GM21723 (cell line): ENCODE measurements at regions not wholly inside any gene's neighbourhood (a gene's known extent, or its start where the extent isn't known, plus 50 kb on each side); places are given as distances from the start of the nearest gene placed in this dataset.

Experiments
- ATAC-seq: cut with Tn5 transposase; IDR thresholded peaks from one replicate; pipeline ENCODE4 v1.9.1; 2021; ENCODE audit warnings: mild to moderate bottlenecking, moderate library complexity; ENCODE audit not compliant: unreplicated experiment

DNA sequence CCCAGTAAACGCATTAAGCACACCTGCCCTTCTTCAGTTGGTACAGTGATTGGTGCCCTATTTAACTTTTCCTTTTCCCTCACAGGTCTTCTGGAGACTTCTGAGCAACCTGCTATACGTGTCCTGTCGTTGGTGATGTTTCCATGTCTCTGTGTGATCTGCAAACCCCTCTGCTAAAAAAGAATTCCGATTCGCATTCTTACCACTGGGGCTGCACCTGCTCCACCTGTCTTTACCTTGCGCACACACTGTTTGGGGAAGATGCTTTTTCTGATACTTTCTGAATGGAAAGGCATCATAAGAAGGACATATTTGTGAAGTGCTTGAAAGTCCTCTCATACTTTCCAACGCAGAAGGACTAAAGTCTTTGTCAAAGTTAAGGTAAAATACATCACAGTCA, 323.9 kb upstream of the SOX11 start:
- ATAC-seq, result no peak

DNA sequence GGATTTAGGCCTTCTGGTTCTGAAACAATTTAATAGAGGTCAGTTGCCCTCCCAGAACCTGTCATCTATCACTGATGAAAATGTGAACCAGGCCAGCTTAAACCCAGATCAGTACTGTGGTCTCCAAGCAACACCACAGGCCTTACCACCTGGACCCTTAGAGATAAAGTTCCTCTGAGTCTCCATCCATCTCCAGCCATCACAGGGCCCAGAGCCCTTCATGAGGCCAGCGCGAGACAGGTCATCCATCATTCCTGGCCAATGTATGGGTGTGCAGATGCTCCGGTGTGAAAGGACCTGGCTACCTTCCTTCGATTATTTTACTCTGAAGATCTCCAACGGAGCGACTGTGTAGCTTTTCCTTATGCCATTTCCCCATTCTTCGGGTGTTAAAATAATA, 322.7 kb upstream of the SOX11 start:
- no peak for ATAC-seq

DNA sequence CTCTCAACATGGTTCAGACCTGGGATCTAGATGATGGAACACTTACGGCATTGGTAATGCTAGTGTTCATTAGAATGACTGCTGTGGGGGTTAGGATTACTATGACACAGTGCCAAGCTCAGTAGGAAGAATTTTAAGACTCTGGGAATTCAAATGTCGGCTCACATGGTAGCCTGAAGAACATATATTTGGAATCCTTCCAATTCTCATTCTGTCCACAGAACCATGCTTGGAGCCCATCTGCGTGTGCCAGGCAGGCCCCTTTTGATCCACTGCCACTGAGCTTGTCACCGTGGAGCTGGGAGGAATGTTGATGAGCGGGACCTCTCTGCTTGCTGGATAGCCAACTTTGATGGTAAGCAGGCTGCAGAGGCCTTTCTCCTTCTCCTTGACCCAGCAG, 322.0 kb upstream of the SOX11 start:
- no peak for ATAC-seq

- no peak for ATAC-seq
Measured at GRCh38 chr2:5372141-5372540, 320.0 kb upstream of the SOX11 start.

DNA sequence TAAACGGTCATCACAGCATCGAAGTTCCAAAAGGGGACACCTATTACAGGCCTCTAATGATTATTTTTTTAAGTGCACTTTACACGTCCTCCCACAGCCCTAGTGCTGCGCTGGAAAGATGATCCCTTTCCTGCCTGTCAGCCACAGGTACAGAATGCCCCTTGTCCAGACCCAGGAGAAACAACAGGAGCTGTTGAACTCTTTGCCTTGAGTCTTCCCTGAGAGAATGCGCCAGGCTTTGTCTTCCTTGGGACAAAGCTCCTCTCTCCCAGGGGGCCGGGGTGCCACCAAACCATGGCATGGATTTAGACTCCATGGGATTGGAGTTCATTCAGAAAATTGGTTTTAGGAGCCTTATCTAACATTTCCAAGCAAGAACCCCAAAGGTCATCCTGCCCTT, 319.0 kb upstream of the SOX11 start:
- no peak for ATAC-seq

DNA sequence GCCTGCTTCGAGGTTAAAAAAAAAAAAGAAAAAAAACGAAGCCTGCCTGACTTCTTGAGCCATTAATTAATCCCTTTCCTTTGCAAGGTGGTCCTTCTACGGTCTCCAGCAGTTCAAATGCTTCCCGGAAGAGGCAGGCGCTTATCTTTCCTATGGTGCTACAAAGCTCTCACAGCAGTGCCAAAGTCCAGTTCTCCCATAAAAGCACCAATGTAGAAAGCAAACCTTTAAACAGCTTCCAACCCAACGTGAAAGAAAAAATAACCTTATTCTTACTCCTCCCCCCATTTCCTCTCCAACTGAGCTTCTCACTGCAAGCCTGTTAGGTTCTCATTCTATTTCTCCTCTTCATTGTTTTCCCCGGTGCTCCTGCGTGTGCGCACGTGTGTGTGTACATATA, 317.4 kb upstream of the SOX11 start:
- no peak for ATAC-seq

GRCh38 chr2:5377323-5377722, 314.9 kb upstream of the SOX11 start:
- no peak for ATAC-seq

DNA sequence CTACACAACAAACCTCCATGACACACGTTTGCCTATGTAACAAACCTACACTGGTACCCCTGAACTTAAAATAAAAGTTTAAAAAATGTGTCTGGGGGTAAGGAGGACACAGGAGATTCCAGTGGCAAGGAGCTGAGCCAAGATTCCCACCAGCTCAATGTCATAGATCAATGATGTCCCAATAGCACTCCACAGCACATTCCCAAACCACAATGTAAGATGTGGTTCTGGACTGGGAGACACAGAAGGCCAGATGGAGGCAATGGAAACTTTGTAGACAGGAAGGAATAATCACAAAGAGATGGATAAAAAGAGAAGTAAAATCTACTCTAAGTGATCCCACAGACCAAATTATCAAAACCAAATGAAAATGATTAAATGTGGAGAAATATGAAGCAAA, 312.4 kb upstream of the SOX11 start:
- no peak for ATAC-seq

GRCh38 chr2:5385596-5385995, 306.6 kb upstream of the SOX11 start:
- no peak for ATAC-seq

DNA sequence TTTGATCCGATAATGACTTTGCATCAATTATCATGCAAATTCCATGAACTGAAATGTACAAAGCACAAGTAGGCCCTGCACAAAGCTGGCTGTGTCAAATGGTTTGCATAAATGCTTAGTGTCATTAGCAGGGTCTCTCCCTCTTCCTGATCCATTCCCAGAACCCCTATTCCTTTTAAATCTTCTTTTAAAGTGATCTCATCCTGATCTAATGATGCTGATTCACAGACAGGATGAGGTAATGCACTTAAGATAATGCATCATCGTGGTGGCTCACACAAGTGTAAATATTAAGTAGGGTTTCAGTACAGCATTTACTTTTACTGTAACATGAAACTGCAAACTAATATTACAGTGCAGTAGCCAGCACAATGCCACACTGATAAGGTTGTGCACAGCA, 304.8 kb upstream of the SOX11 start:
- no peak for ATAC-seq

GRCh38 chr2:5389740-5390139, 302.4 kb upstream of the SOX11 start:
- no peak for ATAC-seq

DNA sequence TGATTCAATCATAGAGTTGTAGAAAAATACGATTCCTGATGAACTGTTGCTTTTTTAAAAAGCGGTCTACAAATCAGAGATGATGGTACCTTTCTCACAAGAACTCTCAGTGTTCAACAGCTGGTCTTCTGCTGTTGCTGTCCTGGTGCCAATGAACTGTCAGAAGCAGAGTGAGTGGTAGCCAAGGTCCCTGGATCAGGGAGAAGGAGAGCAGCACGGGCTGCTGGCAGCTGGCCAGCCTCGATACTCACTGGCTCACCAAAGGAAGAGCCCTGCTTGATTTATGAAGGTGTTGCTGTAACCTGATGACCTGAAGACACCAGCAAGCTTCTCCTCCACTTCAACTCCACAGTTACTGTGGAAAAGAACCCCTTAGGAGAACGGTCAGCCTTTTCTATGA, 300.8 kb upstream of the SOX11 start:
- ATAC-seq, result no peak

DNA sequence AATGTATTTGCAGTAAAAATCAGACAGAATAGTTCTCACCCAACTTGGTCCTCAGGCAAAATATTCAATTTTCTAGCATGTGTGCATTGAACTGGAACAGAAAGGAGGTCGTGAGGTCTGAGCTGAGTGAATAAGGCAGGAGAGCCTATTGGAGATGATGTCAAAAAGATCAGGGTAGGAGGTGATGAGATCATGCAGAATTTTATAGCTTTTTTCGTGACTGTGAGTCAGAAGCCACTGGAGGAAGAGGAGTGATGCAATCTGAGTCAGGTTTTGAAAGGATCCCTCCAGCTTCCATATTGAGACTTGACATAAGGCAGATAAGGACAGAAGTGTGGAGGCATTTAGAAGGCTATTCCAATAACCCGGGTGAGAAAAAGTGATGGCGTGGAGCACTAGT, 299.5 kb upstream of the SOX11 start:
- ATAC-seq, result no peak

DNA sequence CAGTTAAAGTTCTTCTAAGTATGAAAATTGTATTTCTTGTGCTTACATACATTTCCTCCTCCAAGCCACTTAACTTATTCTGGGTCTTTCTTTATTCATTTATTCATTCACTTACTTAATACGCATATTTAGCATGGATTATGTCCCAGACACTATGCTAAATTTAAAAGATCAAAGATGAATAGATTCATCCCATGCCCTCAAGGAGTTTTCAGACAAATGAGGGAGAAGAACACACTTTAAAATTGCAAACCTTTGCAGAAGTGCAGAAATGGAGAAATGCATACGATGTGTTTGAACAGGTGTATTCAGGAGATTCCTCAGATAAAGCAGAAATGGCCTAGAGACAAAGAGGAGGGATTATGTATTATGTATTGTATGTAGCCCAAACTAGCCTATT, 298.7 kb upstream of the SOX11 start:
- ATAC-seq, result no peak

DNA sequence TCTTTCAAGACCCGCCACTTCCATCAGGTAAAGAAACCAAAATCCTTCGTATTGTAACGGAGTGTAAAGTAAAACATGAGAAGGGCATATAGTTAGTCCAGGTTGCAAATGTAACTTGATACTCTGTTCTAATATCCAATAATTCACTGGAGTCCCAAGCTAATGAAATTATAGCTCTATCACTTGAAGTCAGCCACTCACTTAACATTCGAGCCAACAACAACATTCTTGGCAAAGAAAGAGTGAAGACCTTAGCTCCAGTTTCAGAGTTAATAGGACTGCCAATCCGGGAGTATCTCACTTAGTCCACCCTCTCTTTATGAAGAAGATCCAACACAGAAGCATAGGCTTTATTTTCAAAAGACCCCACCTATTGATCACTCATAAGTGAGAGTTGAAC, 298.0 kb upstream of the SOX11 start:
- no peak for ATAC-seq

DNA sequence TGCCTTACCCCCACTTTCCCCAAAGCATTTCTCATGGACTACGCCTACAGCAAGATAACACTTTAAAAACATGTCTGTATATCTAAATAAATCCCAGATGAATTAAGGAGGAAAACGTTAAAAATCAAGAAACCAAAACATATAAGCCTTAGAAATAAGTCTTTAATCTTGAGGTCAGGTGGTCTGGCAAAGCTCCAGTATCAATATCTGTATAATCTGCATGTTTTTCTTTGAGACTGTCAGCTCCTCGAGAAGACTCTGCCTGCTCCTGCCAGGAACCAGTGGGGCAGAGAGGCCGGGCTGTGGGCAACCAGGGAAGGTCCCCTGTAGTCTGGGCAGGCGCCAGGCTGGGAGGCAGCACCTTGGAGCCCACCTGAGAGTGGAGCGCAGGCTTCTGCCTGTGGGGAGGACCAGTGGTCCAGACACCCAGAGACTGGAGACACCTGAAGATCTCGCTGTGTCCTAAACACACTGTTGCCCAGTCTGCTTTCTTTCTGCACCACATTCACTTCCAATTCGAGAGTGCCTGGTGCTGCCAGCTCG, 291.0 kb upstream of the SOX11 start:
- no peak for ATAC-seq

GRCh38 chr2:5403392-5403791, 288.8 kb upstream of the SOX11 start:
- no peak for ATAC-seq

DNA sequence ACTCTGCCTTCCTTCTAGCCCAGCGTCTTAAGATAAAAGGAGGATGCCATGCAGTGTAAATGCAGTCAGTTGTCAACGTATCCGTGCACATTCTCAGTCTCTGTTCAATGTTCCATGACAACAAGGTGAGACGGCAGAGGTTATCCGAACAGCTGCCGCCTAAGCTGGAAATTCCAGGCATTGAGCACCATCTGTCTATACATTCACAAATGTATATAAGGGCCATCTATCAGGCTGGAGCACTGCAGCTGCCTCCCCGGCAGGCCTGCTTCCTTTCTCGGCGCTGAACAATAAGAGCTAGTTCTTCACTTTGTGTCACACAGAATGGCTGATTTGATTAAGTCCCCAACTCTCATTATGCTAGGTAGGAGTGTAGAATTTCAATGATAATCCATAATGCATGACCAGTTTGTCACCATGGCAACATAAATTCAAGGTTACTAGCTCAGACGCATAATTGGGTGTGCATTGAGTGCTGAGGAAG, 282.2 kb upstream of the SOX11 start:
- no peak for ATAC-seq

GRCh38 chr2:5410991-5411700, 281.0 kb upstream of the SOX11 start:
- ATAC-seq, result no peak

GRCh38 chr2:5412001-5412400, 280.2 kb upstream of the SOX11 start:
- no peak for ATAC-seq

DNA sequence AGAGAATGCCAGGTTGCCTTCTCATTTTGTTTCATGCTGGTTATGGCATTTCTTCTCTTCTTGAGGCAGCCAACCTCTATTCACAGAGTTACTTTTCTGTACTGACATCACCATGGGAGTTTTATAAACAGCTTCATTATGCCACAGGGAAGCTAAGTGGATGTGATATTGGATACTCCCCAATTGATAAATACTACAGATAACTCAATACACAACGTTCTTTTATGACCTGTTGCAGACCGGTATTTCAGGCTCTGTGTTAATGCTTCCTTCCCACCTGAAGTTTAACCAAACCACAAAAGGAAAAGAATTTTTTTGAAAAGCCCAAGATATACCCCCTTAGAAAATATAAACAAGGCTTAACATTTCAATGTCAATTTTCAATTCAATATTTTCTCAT, 258.3 kb upstream of the SOX11 start:
- ATAC-seq, result no peak

- ATAC-seq, result no peak
Measured at GRCh38 chr2:5437375-5437774, 254.8 kb upstream of the SOX11 start.

DNA sequence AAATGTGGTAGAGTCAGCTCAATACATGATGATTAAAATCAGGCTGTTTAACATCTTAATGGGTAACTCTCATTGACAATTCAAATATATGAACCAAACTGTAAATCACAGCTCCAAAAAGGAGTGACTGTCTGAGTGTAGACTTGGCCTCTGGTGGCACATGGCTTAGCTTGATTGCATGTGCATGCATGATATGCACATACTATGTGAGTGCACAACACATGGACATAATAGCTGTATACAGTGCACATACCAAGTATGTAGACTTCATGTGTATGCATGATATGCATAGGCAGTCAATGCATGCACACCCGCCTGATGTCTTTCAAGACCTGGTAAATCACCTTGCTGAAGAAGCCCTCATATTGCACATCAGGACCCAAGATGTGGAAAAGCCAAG, 252.0 kb upstream of the SOX11 start:
- no peak for ATAC-seq
